Right lobe of liver (tissue), 6 donors: ENCODE measurements at regions not wholly inside any gene's neighbourhood (a gene's known extent, or its start where the extent isn't known, plus 50 kb on each side); places are given as distances from the start of the nearest gene placed in this dataset.

Experiments used
- ATAC-seq, 4 donors: fragments of 200-7000 bp; cut with Tn5 transposase; one replicate each; pipeline ENCODE4 v1.9.1; 2020; ENCODE audit warnings: mild to moderate bottlenecking in 4 of 4, moderate library complexity in 4 of 4
- DNase-seq, 3 donors: peaks; one replicate each; pipeline ENCODE4 v3.0.0-alpha.2; 2020
- H3K27ac ChIP-seq, 3 donors: fragments of 200-600 bp; one replicate each; pipeline ENCODE4 v1.8.0; 2022
- H3K27me3 ChIP-seq, 2 donors: fragments of 200-600 bp; one replicate each; pipeline ENCODE4 v1.8.0; 2022
- H3K36me3 ChIP-seq, 4 donors: fragments of 200-600 bp; sonication (generic) in 1 of 4; one replicate each; pipeline versions ENCODE4 v1.5.1 to v1.8.0; 2017 to 2022; ENCODE audit warnings: control low read depth in 1 of 4
- H3K4me1 ChIP-seq, 4 donors: fragments of 200-600 bp; sonication (generic) in 1 of 4; one replicate each; pipeline versions ENCODE4 v1.5.1 to v1.8.0; 2017 to 2022; ENCODE audit warnings: control low read depth in 1 of 4
- H3K4me3 ChIP-seq, 3 donors: fragments of 200-600 bp; one replicate each; pipeline ENCODE4 v1.8.0; 2022
- H3K9me3 ChIP-seq, 4 donors: fragments of 200-600 bp; sonication (generic) in 1 of 4; one replicate each; pipeline versions ENCODE4 v1.5.1 to v1.8.0; 2017 to 2022; ENCODE audit warnings: control low read depth in 1 of 4
- POLR2A ChIP-seq: fragments of 450-650 bp; IDR thresholded peaks from one replicate; pipeline ENCODE4 v1.6.1; 2017; ENCODE audit warnings: antibody characterized with exemption, mild to moderate bottlenecking
- WGBS: methylation state at CpG from one replicate; pipeline ENCODE4 v1.1.6; 2018; ENCODE audit warnings: low coverage, low lambda C conversion rate; ENCODE audit not compliant: insufficient coverage; ENCODE audit errors: missing lambda C conversion rate; 5-methylcytosine and 5-hydroxymethylcytosine counted together
- intact Hi-C, 2 donors: fragments of 100-400 bp; cut with DNase I; formaldehyde crosslinking; loops; one replicate each; pipeline versions ENCODE4 v1.11.2 to v1.14.1; 2022
- TF ChIP-seq, protein P1 (sequence below), 4 donors: fragments of 200-600 bp in 3 of 4; fragments of 450-650 bp in 1 of 4; IDR thresholded peaks; one replicate each; pipeline versions ENCODE4 v1.5.1 to v1.8.0; 2016 to 2022; ENCODE audit warnings: antibody characterized with exemption in 4 of 4, mild to moderate bottlenecking in 2 of 4
- donor health status: DM: no; HTN: yes; CAD: no.
- donor health status: DM: no; HTN: no; CAD: no.
- donor health status: DM: no; HTN: no; CAD: no.
- donor health status: DM: no; HTN: yes; CAD: no.
- donor health status: DM: no; HTN: yes; CAD: no.

DNA sequence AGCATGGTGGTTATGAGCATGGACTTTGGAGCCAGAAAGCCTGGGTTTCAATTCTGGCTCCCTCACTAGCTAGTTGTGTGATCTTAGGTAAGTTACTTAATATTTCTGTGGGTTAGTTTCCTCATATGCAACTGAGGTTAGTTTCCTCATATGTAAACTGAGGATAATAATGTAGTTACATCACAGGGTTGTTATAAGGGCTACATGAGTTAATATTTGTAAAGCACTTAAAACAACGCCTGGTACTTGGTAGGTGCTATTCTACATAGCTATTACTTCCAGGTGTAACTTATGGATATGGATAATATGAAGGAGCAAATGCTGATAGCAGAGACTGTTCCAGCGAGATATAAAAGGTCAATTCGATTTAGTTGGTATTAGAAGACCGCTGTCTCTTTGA is 69.4 kb upstream of the POU5F2 start:
- Histone ChIP-seq H3K4me1 (no peaks in the 10 kb centered on the region), H3K27ac (no peak overlapping the region), H3K36me3 (no peaks in the 10 kb centered on the region), H3K27me3 (no peaks in the 10 kb centered on the region), H3K4me3 (no peak overlapping the region), H3K9me3 (no peaks in the 10 kb centered on the region)
- ATAC-seq (no peak), DNase-seq (no peak)
- no peak for TF ChIP-seq POLR2A
- TF ChIP-seq, protein P1, sequence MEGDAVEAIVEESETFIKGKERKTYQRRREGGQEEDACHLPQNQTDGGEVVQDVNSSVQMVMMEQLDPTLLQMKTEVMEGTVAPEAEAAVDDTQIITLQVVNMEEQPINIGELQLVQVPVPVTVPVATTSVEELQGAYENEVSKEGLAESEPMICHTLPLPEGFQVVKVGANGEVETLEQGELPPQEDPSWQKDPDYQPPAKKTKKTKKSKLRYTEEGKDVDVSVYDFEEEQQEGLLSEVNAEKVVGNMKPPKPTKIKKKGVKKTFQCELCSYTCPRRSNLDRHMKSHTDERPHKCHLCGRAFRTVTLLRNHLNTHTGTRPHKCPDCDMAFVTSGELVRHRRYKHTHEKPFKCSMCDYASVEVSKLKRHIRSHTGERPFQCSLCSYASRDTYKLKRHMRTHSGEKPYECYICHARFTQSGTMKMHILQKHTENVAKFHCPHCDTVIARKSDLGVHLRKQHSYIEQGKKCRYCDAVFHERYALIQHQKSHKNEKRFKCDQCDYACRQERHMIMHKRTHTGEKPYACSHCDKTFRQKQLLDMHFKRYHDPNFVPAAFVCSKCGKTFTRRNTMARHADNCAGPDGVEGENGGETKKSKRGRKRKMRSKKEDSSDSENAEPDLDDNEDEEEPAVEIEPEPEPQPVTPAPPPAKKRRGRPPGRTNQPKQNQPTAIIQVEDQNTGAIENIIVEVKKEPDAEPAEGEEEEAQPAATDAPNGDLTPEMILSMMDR (IDR thresholded peaks at IDR 0.05) = no peak
- intact Hi-C loops = no loop called here
- 91% methylated on average over 4 of the region's 4 CpGs for WGBS

GRCh38 chr5:93809430-93809829 is 68.0 kb upstream of the POU5F2 start:
- 91% methylated on average over 1 of the region's 1 CpG for WGBS
- Histone ChIP-seq H3K4me1 (no peaks in the 10 kb centered on the region), H3K27me3 (no peaks in the 10 kb centered on the region), H3K4me3 (no peak overlapping the region), H3K27ac (no peak overlapping the region), H3K36me3 (no peaks in the 10 kb centered on the region), H3K9me3 (no peaks in the 10 kb centered on the region)
- DNase-seq (no peak), ATAC-seq (no peak)
- TF ChIP-seq, protein P1 (IDR thresholded peaks at IDR 0.05) = no peak
- TF ChIP-seq POLR2A = no peak
- intact Hi-C loops = no loop called here

DNA sequence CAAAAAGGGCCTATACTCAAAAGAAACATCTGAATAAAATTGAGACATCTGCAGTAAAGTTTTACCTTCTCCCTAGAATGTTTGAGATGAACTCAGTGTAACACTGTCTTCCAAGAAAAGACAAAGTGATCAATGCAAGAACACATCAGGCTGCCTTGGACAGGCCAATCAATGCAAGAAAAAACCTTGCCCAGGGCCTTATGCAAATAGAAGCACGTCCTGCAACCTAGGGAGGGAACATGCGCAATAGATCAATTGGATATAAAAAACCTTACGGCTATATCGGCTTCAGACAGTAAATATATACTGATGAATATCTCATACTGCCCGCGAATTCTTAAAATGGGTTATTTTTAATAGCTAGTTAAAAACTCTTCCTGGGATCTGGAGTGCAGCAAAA is 66.4 kb upstream of the POU5F2 start:
- H3K4me3 ChIP-seq = no peak overlapping the region
- no peaks in the 10 kb centered on the region for H3K9me3 ChIP-seq
- no peak for TF ChIP-seq POLR2A
- TF ChIP-seq, protein P1 (IDR thresholded peaks at IDR 0.05) = no peak
- ATAC-seq (no peak), DNase-seq (no peak)
- WGBS = 72% methylated on average over 6 of the region's 6 CpGs
- intact Hi-C loops = no loop called here
- no peaks in the 10 kb centered on the region for H3K36me3 ChIP-seq
- H3K27ac ChIP-seq = no peak overlapping the region
- H3K4me1 ChIP-seq = no peaks in the 10 kb centered on the region
- no peaks in the 10 kb centered on the region for H3K27me3 ChIP-seq

DNA sequence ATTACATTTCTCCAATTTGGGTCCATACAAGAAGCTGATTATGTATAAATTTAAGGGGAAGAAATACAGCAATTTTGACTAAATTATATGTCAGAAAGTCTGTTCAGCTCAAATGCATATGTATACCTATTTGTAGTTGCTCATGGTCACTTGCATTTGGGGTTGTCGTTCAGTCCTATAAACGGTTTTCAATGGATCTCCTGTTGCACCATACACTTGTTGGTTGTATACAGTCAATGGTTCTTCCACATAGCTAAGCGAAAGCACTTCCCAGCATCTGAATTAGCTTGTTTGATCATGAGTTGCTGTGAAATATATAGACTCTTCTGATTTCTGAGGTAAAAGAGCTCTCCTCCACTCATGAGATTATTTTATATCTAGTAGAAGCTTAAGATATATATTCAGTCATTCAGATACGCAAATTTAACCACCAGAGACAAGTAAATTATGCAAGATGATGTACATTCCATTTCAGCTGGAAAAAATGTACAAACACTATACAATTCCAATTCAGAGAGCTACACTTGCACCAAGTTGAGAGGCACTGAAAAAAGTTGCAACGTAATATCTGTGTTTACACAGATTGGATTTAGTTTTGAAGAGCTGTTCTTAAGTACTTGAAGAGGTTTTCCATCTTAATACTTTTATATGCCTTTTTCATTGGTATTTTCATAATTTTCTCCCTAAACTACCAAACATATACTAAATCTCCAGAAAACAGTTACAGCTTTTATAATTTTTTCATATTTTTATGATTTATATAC is 64.4 kb upstream of the POU5F2 start:
- 84% methylated on average over 5 of the region's 5 CpGs for WGBS
- H3K27ac ChIP-seq = no peak overlapping the region
- H3K36me3 ChIP-seq = no peaks in the 10 kb centered on the region
- H3K4me1 ChIP-seq = no peaks in the 10 kb centered on the region
- H3K27me3 ChIP-seq = no peaks in the 10 kb centered on the region
- H3K4me3 ChIP-seq = no peak overlapping the region
- intact Hi-C loops = no loop called here
- DNase-seq = no peak
- H3K9me3 ChIP-seq = no peaks in the 10 kb centered on the region
- TF ChIP-seq POLR2A = no peak
- TF ChIP-seq, protein P1 (IDR thresholded peaks at IDR 0.05) = no peak
- no peak for ATAC-seq
